Naive B cell (primary cell): ENCODE measurements at regions not wholly inside any gene's neighbourhood (a gene's known extent, or its start where the extent isn't known, plus 50 kb on each side); places are given as distances from the start of the nearest gene placed in this dataset.

Experiments
- ATAC-seq, 2 donors: fragments of 150-1000 bp; cut with Tn5 transposase; 2 replicates each; pipeline ENCODE4 v1.10.0; 2021; ENCODE audit warnings: low read depth in 2 of 2, mild to moderate bottlenecking in 2 of 2, moderate library complexity in 2 of 2
- DNase-seq: peaks from one replicate; pipeline ENCODE4 v3.0.0; 2022
- H3K27ac Mint-ChIP-seq, 6 donors: one replicate each; pipeline ENCODE4 v1.8.0; 2020 to 2022; ENCODE audit warnings: mild to moderate bottlenecking in 6 of 6, mixed read lengths in 6 of 6, moderate library complexity in 5 of 6, inconsistent platforms in 2 of 6
- H3K27me3 Mint-ChIP-seq, 3 donors: one replicate each; pipeline ENCODE4 v1.8.0; 2021 to 2022; ENCODE audit warnings: mixed read lengths in 3 of 3, mild to moderate bottlenecking in 1 of 3
- H3K36me3 Mint-ChIP-seq, 2 donors: one replicate each; pipeline ENCODE4 v1.8.0; 2020 to 2022; ENCODE audit warnings: mixed read lengths in 2 of 2, inconsistent platforms in 1 of 2, mild to moderate bottlenecking in 1 of 2
- H3K4me1 Mint-ChIP-seq, 3 donors: one replicate each; pipeline ENCODE4 v1.8.0; 2020 to 2022; ENCODE audit warnings: mixed read lengths in 3 of 3, inconsistent platforms in 1 of 3, mild to moderate bottlenecking in 1 of 3, moderate library complexity in 1 of 3
- H3K4me3 Mint-ChIP-seq, 8 donors: one replicate each; pipeline ENCODE4 v1.8.0; 2020 to 2022; ENCODE audit warnings: mild to moderate bottlenecking in 8 of 8, mixed read lengths in 8 of 8, moderate library complexity in 8 of 8, inconsistent platforms in 2 of 8
- H3K9me3 Mint-ChIP-seq, 7 donors: one replicate each; pipeline ENCODE4 v1.8.0; 2020 to 2022; ENCODE audit warnings: mixed read lengths in 7 of 7, mild to moderate bottlenecking in 5 of 7, inconsistent platforms in 2 of 7, moderate library complexity in 1 of 7

DNA sequence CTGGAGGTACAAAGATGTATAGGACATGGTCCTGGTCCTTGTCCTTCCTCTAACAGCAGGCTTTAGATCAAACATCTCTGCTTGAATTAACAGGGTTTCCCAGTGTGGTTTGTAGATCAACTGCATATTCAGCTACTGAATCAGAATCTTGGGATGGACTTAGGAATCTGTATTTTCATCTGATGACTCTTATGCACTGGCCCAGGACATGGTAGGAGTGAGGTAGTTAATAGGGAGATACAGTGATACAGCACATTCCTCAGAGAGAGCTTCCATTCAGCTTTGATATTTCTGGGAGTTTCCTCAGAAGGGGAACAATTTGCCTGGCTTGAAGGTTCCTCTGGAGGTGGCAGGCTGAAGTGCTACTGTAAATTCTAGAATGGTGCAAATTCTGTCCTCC is 203.1 kb downstream of the LARP7 start:
- H3K27ac Mint-ChIP-seq: no peak overlapping the region
- no peak for ATAC-seq
- H3K4me3 Mint-ChIP-seq: no peak overlapping the region
- peaks cover 0 to 7% (median 5%) of the 10 kb centered on the region in 3 donors for H3K27me3 Mint-ChIP-seq
- peaks cover 6 to 8% of the 10 kb centered on the region in 2 donors for H3K36me3 Mint-ChIP-seq
- H3K4me1 Mint-ChIP-seq: no peaks in the 10 kb centered on the region
- no peak for DNase-seq
- H3K9me3 Mint-ChIP-seq: peaks cover 3 to 20% (median 14%) of the 10 kb centered on the region in 7 donors

DNA sequence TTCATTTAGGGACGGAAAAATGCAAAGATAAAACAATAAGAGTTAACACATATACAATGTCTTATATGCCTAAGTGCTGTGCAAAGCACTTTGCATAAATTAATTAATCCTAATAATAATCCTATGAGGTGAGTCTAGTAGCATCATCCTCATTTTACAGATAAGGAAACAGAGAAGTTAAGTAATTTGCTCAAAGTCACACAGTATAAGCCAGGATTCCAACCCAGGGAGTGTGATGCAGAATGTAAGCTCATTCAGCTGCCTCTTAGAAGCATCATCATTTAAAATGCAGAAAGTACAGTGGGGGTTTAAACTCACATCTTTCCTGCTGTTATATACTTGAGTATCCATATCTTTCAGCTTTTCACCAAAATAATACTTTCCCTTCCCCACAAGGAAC is 203.7 kb downstream of the LARP7 start:
- H3K4me1 Mint-ChIP-seq: no peaks in the 10 kb centered on the region
- H3K27me3 Mint-ChIP-seq: peaks cover 0 to 7% (median 5%) of the 10 kb centered on the region in 3 donors
- no peak overlapping the region for H3K4me3 Mint-ChIP-seq
- DNase-seq (no peak), ATAC-seq (no peak)
- H3K9me3 Mint-ChIP-seq: peaks cover 3 to 20% (median 14%) of the 10 kb centered on the region in 7 donors
- peaks cover 6 to 8% of the 10 kb centered on the region in 2 donors for H3K36me3 Mint-ChIP-seq
- H3K27ac Mint-ChIP-seq: no peak overlapping the region

DNA sequence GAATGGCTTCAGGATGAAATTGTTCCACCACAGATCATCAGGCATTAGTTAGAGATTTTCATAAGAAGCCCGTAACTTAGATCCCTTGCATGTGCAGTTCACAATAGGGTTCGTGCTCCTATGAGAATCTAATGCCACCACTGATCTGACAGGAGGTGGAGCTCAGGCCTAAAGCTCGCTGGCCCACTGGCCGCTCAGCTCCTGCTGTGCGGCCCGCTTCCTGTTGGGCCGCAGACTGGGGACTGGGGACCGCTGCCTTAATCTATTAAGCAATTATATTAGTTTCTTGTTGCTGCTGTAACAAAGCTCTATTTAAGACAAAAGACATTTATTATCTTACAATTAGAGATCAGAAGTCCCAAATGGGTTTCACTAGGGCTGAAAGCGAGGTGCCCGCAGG is 205.6 kb downstream of the LARP7 start:
- Mint-ChIP-seq H3K27ac (no peak overlapping the region), H3K4me3 (no peak overlapping the region), H3K36me3 (no peaks in the 10 kb centered on the region), H3K4me1 (no peaks in the 10 kb centered on the region), H3K27me3 (peaks cover 0 to 15% (median 4%) of the 10 kb centered on the region in 3 donors), H3K9me3 (peaks cover 0 to 16% (median 7%) of the 10 kb centered on the region in 7 donors)
- no peak for DNase-seq
- no peak for ATAC-seq

DNA sequence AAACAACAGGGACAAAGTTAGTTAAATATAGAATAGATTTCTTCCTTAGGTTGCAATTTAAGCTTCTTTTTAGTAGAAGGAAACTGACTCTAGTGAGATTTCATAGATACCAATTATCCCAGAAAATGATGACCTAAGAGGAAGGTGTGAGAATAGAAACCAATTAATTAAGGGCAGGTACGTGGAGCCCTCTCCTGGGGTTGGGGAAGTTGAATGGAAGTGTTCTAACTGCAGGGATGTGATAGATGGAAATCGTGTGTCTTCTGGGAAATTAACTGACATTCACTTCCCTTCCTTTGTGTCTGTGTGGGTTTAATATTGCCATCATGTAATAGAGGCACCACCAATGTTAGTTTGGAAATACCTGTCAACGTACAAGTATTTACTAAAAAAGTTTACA is 204.1 kb upstream of the ANK2 start:
- ATAC-seq (no peak), DNase-seq (no peak)
- no peaks in the 10 kb centered on the region for H3K36me3 Mint-ChIP-seq
- H3K27ac Mint-ChIP-seq: no peak overlapping the region
- no peak overlapping the region for H3K4me3 Mint-ChIP-seq
- no peaks in the 10 kb centered on the region for H3K4me1 Mint-ChIP-seq
- H3K9me3 Mint-ChIP-seq: peaks cover 0 to 7% (median 0%) of the 10 kb centered on the region in 7 donors
- H3K27me3 Mint-ChIP-seq: peaks cover 0 to 8% (median 7%) of the 10 kb centered on the region in 3 donors

GRCh38 chr4:112847045-112847444 is 202.4 kb upstream of the ANK2 start:
- no peak overlapping the region for H3K27ac Mint-ChIP-seq
- DNase-seq (no peak), ATAC-seq (no peak)
- H3K4me3 Mint-ChIP-seq: no peak overlapping the region
- peaks cover 0 to 9% (median 8%) of the 10 kb centered on the region in 3 donors for H3K27me3 Mint-ChIP-seq
- H3K4me1 Mint-ChIP-seq: no peaks in the 10 kb centered on the region
- peaks cover 0 to 7% (median 1%) of the 10 kb centered on the region in 7 donors for H3K9me3 Mint-ChIP-seq
- no peaks in the 10 kb centered on the region for H3K36me3 Mint-ChIP-seq

- Mint-ChIP-seq H3K27ac (no peak overlapping the region), H3K36me3 (no peaks in the 10 kb centered on the region), H3K4me1 (no peaks in the 10 kb centered on the region), H3K27me3 (peaks cover 0 to 12% (median 8%) of the 10 kb centered on the region in 3 donors), H3K4me3 (no peak overlapping the region), H3K9me3 (peaks cover 0 to 7% (median 1%) of the 10 kb centered on the region in 7 donors)
- DNase-seq: no peak
- no peak for ATAC-seq
These were observed 201.7 kb upstream of the ANK2 start for GRCh38 chr4:112847781-112848180.

DNA sequence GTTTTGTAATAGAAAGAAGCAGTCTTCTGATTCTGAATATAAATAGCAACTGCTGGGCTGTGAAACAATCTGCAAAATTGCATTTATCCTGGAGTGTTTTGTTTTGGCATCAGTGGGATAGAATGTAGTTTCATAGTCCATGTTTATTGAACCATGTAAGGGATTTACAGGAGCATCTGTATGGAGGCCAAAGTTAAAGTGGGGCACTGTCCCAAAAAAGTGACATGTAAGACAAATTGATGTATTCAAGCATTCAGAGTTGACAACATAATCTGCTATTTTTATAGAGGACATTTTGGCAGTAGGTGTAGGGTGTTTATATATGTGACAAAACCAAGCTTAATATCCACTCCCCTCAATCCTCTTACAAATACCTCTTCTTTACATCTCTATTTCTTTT is 200.5 kb upstream of the ANK2 start:
- DNase-seq (no peak), ATAC-seq (no peak)
- Mint-ChIP-seq H3K27ac (no peak overlapping the region), H3K36me3 (no peaks in the 10 kb centered on the region), H3K4me1 (no peaks in the 10 kb centered on the region), H3K27me3 (peaks cover 0 to 12% (median 10%) of the 10 kb centered on the region in 3 donors), H3K9me3 (peaks cover 0 to 7% (median 1%) of the 10 kb centered on the region in 7 donors), H3K4me3 (no peak overlapping the region)

DNA sequence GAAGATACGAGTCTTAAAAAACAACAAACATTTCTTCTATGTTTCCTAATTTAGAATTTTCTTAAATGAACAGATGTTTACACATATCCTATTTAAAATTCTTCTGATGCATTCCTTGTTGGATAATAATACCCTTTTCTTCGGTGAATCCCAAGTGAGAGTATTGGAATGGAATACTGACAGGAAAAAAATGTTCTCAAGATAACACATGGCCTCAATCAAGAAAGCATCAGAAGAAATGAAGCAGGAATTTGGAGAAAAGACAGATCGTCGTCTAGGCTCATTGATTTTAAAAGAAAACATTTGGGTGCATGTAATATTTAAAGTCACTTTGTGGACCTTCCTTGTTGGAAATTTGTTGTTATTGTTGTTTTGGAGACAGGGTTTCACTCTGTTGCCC is 196.9 kb upstream of the ANK2 start:
- no peak overlapping the region for H3K4me3 Mint-ChIP-seq
- peaks cover 6 to 15% (median 9%) of the 10 kb centered on the region in 3 donors for H3K27me3 Mint-ChIP-seq
- no peaks in the 10 kb centered on the region for H3K36me3 Mint-ChIP-seq
- DNase-seq (no peak), ATAC-seq (no peak)
- peaks cover 0 to 2% (median 0%) of the 10 kb centered on the region in 7 donors for H3K9me3 Mint-ChIP-seq
- H3K27ac Mint-ChIP-seq: no peak overlapping the region
- H3K4me1 Mint-ChIP-seq: no peaks in the 10 kb centered on the region

- Mint-ChIP-seq H3K9me3 (peaks cover 0 to 2% (median 0%) of the 10 kb centered on the region in 7 donors), H3K27ac (peak overlapping the region in 1 of 6 donors; percentile 13), H3K4me3 (no peak overlapping the region), H3K4me1 (no peaks in the 10 kb centered on the region), H3K27me3 (peaks cover 6 to 15% (median 9%) of the 10 kb centered on the region in 3 donors), H3K36me3 (no peaks in the 10 kb centered on the region)
- DNase-seq: no peak
- ATAC-seq: no peak
These were observed 195.7 kb upstream of the ANK2 start for GRCh38 chr4:112853662-112854256.

GRCh38 chr4:112854420-112854819 is 195.0 kb upstream of the ANK2 start:
- Mint-ChIP-seq H3K4me3 (no peak overlapping the region), H3K36me3 (no peaks in the 10 kb centered on the region), H3K4me1 (no peaks in the 10 kb centered on the region), H3K27ac (no peak overlapping the region), H3K9me3 (peaks cover 0 to 2% (median 0%) of the 10 kb centered on the region in 7 donors), H3K27me3 (peaks cover 8 to 13% (median 9%) of the 10 kb centered on the region in 3 donors)
- DNase-seq: no peak
- no peak for ATAC-seq

DNA sequence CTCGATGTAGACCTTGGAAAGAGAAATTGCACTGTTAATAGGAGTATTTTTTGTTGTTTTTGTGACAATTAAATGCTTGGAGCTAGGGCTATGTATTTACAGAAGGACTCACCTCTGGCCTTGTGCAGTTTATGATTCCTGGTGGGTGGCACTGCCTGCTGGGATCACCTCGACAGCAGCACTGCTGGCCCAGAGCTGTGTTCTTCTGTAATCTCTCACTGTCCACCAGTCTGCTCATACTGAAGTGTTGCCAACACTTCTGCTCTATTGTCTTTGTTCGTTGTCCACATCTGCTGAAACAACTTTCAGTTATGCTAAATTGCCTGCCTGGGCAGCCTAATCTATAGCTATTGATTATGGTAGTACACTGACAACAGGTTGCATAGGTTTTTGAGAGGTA is 194.4 kb upstream of the ANK2 start:
- no peak for DNase-seq
- Mint-ChIP-seq H3K27me3 (peaks cover 9 to 16% (median 14%) of the 10 kb centered on the region in 3 donors), H3K4me1 (no peaks in the 10 kb centered on the region), H3K27ac (no peak overlapping the region), H3K36me3 (no peaks in the 10 kb centered on the region), H3K9me3 (peaks cover 0 to 2% (median 0%) of the 10 kb centered on the region in 7 donors), H3K4me3 (no peak overlapping the region)
- no peak for ATAC-seq

- DNase-seq (no peak), ATAC-seq (no peak)
- H3K4me1 Mint-ChIP-seq: no peaks in the 10 kb centered on the region
- H3K27ac Mint-ChIP-seq: no peak overlapping the region
- H3K27me3 Mint-ChIP-seq: peaks cover 9 to 23% (median 14%) of the 10 kb centered on the region in 3 donors
- H3K4me3 Mint-ChIP-seq: no peak overlapping the region
- peaks cover 0 to 2% (median 0%) of the 10 kb centered on the region in 7 donors for H3K9me3 Mint-ChIP-seq
- no peaks in the 10 kb centered on the region for H3K36me3 Mint-ChIP-seq
These were observed 192.0 kb upstream of the ANK2 start for GRCh38 chr4:112857461-112857860.

GRCh38 chr4:112858751-112859150 is 190.7 kb upstream of the ANK2 start:
- Mint-ChIP-seq H3K9me3 (peaks cover 0 to 2% (median 0%) of the 10 kb centered on the region in 7 donors), H3K36me3 (no peaks in the 10 kb centered on the region), H3K27ac (no peak overlapping the region), H3K27me3 (peaks cover 9 to 23% (median 14%) of the 10 kb centered on the region in 3 donors), H3K4me3 (no peak overlapping the region), H3K4me1 (no peaks in the 10 kb centered on the region)
- ATAC-seq: no peak
- DNase-seq: no peak

DNA sequence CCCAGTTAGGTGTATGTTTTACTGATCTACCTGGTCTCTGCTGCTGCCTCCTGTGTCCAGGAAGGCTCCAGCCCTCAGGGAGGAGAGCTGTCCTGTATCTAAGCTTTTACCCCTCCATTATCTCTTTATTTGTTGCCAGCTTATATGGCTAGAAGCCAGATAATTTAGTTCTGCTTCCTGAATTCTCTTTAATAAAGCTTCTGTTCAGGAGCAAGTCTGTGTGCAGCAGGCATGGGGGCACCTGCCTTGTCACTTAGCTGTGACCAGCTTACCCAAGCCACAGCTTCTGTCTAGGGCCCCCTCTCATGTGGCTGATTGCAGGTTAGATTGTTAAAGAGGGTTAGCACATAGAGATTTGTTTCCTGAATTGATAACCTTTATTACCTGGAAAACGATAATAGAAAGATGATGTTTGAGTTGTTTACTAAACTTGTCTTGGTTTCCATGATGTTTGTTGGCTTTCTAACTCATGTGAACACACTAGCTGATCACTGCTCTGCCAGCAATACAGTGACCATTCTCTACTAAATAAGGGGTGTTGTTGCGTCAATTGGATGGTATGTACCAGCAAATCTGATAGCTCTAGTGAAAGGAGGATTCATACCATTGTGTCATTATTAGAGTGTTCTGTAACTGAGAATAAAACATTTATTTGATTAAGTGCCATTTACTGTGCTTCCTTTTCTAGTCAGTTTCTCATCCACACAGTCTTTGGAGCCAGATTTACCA is 189.8 kb upstream of the ANK2 start:
- DNase-seq: no peak
- no peaks in the 10 kb centered on the region for H3K36me3 Mint-ChIP-seq
- ATAC-seq: no peak
- H3K9me3 Mint-ChIP-seq: peaks cover 0 to 2% (median 0%) of the 10 kb centered on the region in 7 donors
- no peak overlapping the region for H3K4me3 Mint-ChIP-seq
- H3K27me3 Mint-ChIP-seq: peaks cover under 1 to 17% (median 8%) of the 10 kb centered on the region in 3 donors
- no peak overlapping the region for H3K27ac Mint-ChIP-seq
- no peaks in the 10 kb centered on the region for H3K4me1 Mint-ChIP-seq
